ENCODE measurements at regions not wholly inside any gene's neighbourhood (a gene's known extent, or its start where the extent isn't known, plus 50 kb on each side); places are given as distances from the start of the nearest gene placed in this dataset.

- TF ChIP-seq TP53 (CRISPR knock-in tag; IDR thresholded peaks at IDR 0.05) (no peak), JUN (CRISPR knock-in tag; IDR thresholded peaks at IDR 0.05) (no peak), IRF2 (CRISPR knock-in tag; IDR thresholded peaks at IDR 0.05; ENCODE audit: borderline replicate concordance, low read depth) (no peak), ZNF416 (CRISPR knock-in tag; IDR thresholded peaks at IDR 0.05) (no peak), EMX1 (CRISPR knock-in tag; IDR thresholded peaks at IDR 0.05) (no peak), JAZF1 (CRISPR knock-in tag; IDR thresholded peaks at IDR 0.05) (no peak), MYBL2 (CRISPR knock-in tag; IDR thresholded peaks at IDR 0.05) (no peak), CBFB (CRISPR knock-in tag; IDR thresholded peaks at IDR 0.05; ENCODE audit: low read depth) (no peak), ZNF263 (CRISPR knock-in tag; IDR thresholded peaks at IDR 0.05; ENCODE audit: low read depth) (no peak), ZNF121 (CRISPR knock-in tag; IDR thresholded peaks at IDR 0.05) (no peak), GTF2I (CRISPR knock-in tag; conservative IDR thresholded peaks at IDR 0.05) (no peak), ETV6 (CRISPR knock-in tag; IDR thresholded peaks at IDR 0.05) (no peak), ZSCAN18 (CRISPR knock-in tag; IDR thresholded peaks at IDR 0.05) (no peak), ARID4B (CRISPR knock-in tag; IDR thresholded peaks at IDR 0.05; ENCODE audit: borderline replicate concordance) (no peak), SOX15 (CRISPR knock-in tag; IDR thresholded peaks at IDR 0.05) (no peak), ATF3 (CRISPR knock-in tag; conservative IDR thresholded peaks at IDR 0.05) (no peak)
- TF ChIP-seq, protein P1, sequence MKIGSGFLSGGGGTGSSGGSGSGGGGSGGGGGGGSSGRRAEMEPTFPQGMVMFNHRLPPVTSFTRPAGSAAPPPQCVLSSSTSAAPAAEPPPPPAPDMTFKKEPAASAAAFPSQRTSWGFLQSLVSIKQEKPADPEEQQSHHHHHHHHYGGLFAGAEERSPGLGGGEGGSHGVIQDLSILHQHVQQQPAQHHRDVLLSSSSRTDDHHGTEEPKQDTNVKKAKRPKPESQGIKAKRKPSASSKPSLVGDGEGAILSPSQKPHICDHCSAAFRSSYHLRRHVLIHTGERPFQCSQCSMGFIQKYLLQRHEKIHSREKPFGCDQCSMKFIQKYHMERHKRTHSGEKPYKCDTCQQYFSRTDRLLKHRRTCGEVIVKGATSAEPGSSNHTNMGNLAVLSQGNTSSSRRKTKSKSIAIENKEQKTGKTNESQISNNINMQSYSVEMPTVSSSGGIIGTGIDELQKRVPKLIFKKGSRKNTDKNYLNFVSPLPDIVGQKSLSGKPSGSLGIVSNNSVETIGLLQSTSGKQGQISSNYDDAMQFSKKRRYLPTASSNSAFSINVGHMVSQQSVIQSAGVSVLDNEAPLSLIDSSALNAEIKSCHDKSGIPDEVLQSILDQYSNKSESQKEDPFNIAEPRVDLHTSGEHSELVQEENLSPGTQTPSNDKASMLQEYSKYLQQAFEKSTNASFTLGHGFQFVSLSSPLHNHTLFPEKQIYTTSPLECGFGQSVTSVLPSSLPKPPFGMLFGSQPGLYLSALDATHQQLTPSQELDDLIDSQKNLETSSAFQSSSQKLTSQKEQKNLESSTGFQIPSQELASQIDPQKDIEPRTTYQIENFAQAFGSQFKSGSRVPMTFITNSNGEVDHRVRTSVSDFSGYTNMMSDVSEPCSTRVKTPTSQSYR (CRISPR knock-in tag; IDR thresholded peaks at IDR 0.05) = no peak
- TF ChIP-seq, protein P2, sequence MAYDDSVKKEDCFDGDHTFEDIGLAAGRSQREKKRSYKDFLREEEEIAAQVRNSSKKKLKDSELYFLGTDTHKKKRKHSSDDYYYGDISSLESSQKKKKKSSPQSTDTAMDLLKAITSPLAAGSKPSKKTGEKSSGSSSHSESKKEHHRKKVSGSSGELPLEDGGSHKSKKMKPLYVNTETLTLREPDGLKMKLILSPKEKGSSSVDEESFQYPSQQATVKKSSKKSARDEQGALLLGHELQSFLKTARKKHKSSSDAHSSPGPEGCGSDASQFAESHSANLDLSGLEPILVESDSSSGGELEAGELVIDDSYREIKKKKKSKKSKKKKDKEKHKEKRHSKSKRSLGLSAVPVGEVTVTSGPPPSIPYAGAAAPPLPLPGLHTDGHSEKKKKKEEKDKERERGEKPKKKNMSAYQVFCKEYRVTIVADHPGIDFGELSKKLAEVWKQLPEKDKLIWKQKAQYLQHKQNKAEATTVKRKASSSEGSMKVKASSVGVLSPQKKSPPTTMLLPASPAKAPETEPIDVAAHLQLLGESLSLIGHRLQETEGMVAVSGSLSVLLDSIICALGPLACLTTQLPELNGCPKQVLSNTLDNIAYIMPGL (CRISPR knock-in tag; IDR thresholded peaks at IDR 0.05) = no peak
- TF ChIP-seq, protein P3, sequence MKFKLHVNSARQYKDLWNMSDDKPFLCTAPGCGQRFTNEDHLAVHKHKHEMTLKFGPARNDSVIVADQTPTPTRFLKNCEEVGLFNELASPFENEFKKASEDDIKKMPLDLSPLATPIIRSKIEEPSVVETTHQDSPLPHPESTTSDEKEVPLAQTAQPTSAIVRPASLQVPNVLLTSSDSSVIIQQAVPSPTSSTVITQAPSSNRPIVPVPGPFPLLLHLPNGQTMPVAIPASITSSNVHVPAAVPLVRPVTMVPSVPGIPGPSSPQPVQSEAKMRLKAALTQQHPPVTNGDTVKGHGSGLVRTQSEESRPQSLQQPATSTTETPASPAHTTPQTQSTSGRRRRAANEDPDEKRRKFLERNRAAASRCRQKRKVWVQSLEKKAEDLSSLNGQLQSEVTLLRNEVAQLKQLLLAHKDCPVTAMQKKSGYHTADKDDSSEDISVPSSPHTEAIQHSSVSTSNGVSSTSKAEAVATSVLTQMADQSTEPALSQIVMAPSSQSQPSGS (CRISPR knock-in tag; IDR thresholded peaks at IDR 0.05; ENCODE audit: borderline replicate concordance, low read depth) = no peak
- TF ChIP-seq, protein P4, sequence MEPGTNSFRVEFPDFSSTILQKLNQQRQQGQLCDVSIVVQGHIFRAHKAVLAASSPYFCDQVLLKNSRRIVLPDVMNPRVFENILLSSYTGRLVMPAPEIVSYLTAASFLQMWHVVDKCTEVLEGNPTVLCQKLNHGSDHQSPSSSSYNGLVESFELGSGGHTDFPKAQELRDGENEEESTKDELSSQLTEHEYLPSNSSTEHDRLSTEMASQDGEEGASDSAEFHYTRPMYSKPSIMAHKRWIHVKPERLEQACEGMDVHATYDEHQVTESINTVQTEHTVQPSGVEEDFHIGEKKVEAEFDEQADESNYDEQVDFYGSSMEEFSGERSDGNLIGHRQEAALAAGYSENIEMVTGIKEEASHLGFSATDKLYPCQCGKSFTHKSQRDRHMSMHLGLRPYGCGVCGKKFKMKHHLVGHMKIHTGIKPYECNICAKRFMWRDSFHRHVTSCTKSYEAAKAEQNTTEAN (CRISPR knock-in tag; IDR thresholded peaks at IDR 0.05) = no peak
- Mint-ChIP-seq H3K4me1 (no peaks in the 10 kb centered on the region), H3K4me3 (no peak overlapping the region), H3K9me3 (peaks cover 24% of the 10 kb centered on the region), H3K27me3 (ENCODE audit: low read depth) (no peaks in the 10 kb centered on the region), H3K27ac (no peak overlapping the region), H3K36me3 (0 out of 2 replicates have a peak, but pooled peaks cover 3% of the 10 kb centered on the region)
- ChIA-PET CTCF (interaction anchor here (0.7 to 1.2 kb wide), 2 partner anchors 33 to 440 kb away, joined by 3 to 5 read pairs; no protein-coding TSS in a partner anchor), POLR2A (no interaction called here)
- DNase-seq (ENCODE audit: low spot score) = no peak
- no peak for ATAC-seq
Measured at GRCh38 chr14:58987591-58987990, 200.9 kb upstream of the DAAM1 start.
